Upper lobe of left lung (tissue), 6 donors: ENCODE measurements at regions not wholly inside any gene's neighbourhood (a gene's known extent, or its start where the extent isn't known, plus 50 kb on each side); places are given as distances from the start of the nearest gene placed in this dataset.

Experiments used
- ATAC-seq, 2 donors: fragments of 200-7000 bp; cut with Tn5 transposase; one replicate each; pipeline ENCODE4 v1.9.1; 2022; ENCODE audit warnings: mild to moderate bottlenecking in 2 of 2, moderate library complexity in 2 of 2; ENCODE audit not compliant: low FRiP score in 2 of 2
- DNase-seq, 2 donors: peaks; one replicate each; pipeline ENCODE4 v3.0.0-alpha.2; 2019 to 2020
- H3K27ac ChIP-seq, 4 donors: fragments of 200-600 bp; sonication (generic); one replicate each; pipeline ENCODE4 v1.5.1; 2016 to 2019
- H3K27me3 ChIP-seq, 4 donors: fragments of 200-600 bp; sonication (generic); one replicate each; pipeline ENCODE4 v1.5.1; 2017 to 2019
- H3K36me3 ChIP-seq, 4 donors: fragments of 200-600 bp; sonication (generic); one replicate each; pipeline ENCODE4 v1.5.1; 2016 to 2019
- H3K4me1 ChIP-seq, 4 donors: fragments of 200-600 bp; sonication (generic); one replicate each; pipeline ENCODE4 v1.5.1; 2018 to 2019
- H3K4me3 ChIP-seq, 4 donors: fragments of 200-600 bp; sonication (generic); one replicate each; pipeline ENCODE4 v1.5.1; 2017 to 2019; ENCODE audit warnings: mild to moderate bottlenecking in 2 of 4, moderate library complexity in 1 of 4
- H3K9me3 ChIP-seq, 4 donors: fragments of 200-600 bp; sonication (generic); one replicate each; pipeline ENCODE4 v1.5.1; 2018 to 2019
- CTCF ChIP-seq, 6 experiments: fragments of 450-650 bp in 4 of 6; fragments of 200-600 bp in 2 of 6; sonication (generic) in 2 of 6; IDR thresholded peaks; one replicate each; pipeline ENCODE4 v1.5.1; 2016 to 2019; ENCODE audit warnings: antibody characterized with exemption in 6 of 6
- EP300 ChIP-seq, 4 donors: sonication (generic); formaldehyde crosslinking; IDR thresholded peaks; one replicate each; pipeline ENCODE4 v1.5.1; 2017; ENCODE audit warnings: antibody characterized with exemption in 4 of 4, control low read depth in 2 of 4
- POLR2A ChIP-seq, 4 donors: fragments of 450-650 bp; IDR thresholded peaks; one replicate each; pipeline ENCODE4 v1.5.1; 2016 to 2017; ENCODE audit warnings: antibody characterized with exemption in 4 of 4, mild to moderate bottlenecking in 2 of 4
- POLR2AphosphoS5 ChIP-seq, 2 donors: sonication (generic); formaldehyde crosslinking; IDR thresholded peaks; one replicate each; pipeline ENCODE4 v1.5.1; 2017; ENCODE audit warnings: antibody characterized with exemption in 2 of 2
- WGBS, 2 donors: methylation state at CpG; one replicate each; pipeline ENCODE4 v1.1.5; 2017 to 2018; 5-methylcytosine and 5-hydroxymethylcytosine counted together
- donor health status: DM: no; HTN: no; CAD: no; lungs with moderate emphysema.
- donor health status: DM: no; HTN: yes; CAD: no; lungs with severe emphysema.

- TF ChIP-seq POLR2A (IDR thresholded peaks at IDR 0.05): no peak
- no peak for TF ChIP-seq EP300 (IDR thresholded peaks at IDR 0.05)
- TF ChIP-seq POLR2AphosphoS5 (IDR thresholded peaks at IDR 0.05): no peak
- no peak for TF ChIP-seq CTCF (IDR thresholded peaks at IDR 0.05)
- no peaks in the 10 kb centered on the region for H3K36me3 ChIP-seq
- 82 to 88% methylated on average over 7 of the region's 7 CpGs for WGBS, 2 donors
- ATAC-seq: no peak
- no peaks in the 10 kb centered on the region for H3K4me1 ChIP-seq
- no peaks in the 10 kb centered on the region for H3K27me3 ChIP-seq
- H3K4me3 ChIP-seq: no peak overlapping the region
- H3K9me3 ChIP-seq: no peaks in the 10 kb centered on the region
- H3K27ac ChIP-seq: no peak overlapping the region
- DNase-seq: no peak
Measured at GRCh38 chr20:60782959-60783625, 469.0 kb upstream of the CDH4 start.

DNA sequence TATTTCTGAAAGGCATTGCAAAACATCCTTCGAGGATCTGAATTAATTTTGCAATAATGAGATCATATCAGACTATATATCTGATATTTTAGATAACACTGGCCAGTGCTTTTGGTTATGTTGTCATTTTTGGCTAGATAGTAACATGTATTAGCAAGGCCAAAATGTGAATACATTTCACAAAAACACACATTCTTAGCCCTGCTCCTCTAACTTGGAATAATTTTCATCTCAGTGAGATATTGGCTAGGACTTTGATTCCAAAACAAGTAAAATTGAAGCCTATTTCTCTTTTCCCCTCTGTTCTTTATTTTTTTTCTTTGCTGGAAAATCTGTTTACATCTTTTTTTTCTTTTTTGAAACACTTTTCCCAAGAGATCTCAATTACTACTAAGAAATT is 466.8 kb upstream of the CDH4 start:
- Histone ChIP-seq H3K36me3 (no peaks in the 10 kb centered on the region), H3K4me3 (no peak overlapping the region), H3K27me3 (no peaks in the 10 kb centered on the region), H3K4me1 (no peaks in the 10 kb centered on the region), H3K9me3 (no peaks in the 10 kb centered on the region), H3K27ac (no peak overlapping the region)
- no peak for TF ChIP-seq POLR2AphosphoS5 (IDR thresholded peaks at IDR 0.05)
- no peak for TF ChIP-seq EP300 (IDR thresholded peaks at IDR 0.05)
- TF ChIP-seq POLR2A (IDR thresholded peaks at IDR 0.05): no peak
- TF ChIP-seq CTCF (IDR thresholded peaks at IDR 0.05): no peak
- WGBS, 2 donors: 63% methylated on average over 1 of the region's 1 CpG
- ATAC-seq (no peak), DNase-seq (no peak)

GRCh38 chr20:60785785-60786184 is 466.3 kb upstream of the CDH4 start:
- TF ChIP-seq EP300 (IDR thresholded peaks at IDR 0.05): no peak
- DNase-seq: no peak
- H3K9me3 ChIP-seq: no peaks in the 10 kb centered on the region

DNA sequence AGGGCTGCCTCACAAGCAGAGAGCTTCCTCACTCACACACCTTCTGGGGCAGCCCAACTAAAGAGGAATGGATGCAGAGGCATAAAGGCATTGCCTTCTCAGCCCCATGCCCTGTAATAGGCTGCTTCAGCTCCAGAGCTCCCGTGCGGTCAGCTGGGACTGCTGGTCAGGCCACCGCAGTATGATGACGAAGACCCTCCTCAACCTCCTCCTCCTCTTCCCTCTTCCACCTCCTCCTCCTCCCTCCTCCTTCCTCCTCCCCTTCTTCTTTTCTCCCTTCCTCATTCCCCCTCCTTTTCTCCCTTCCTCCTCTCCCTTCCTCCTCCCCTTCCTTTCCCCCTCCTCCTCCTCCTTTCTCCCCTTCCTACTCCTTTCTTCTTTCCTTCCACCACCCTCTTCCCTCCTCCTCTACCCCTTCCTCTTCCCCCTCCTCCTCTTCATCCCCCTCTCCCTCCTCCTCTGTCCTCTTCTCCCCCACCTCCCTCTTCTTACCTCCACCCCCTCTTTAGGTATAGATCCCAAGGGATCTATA is 465.3 kb upstream of the CDH4 start:
- H3K4me3 ChIP-seq: no peak overlapping the region
- no peaks in the 10 kb centered on the region for H3K9me3 ChIP-seq
- no peak overlapping the region for H3K27ac ChIP-seq
- 69 to 72% methylated on average over 4 of the region's 4 CpGs for WGBS, 2 donors
- H3K36me3 ChIP-seq: no peaks in the 10 kb centered on the region
- no peaks in the 10 kb centered on the region for H3K4me1 ChIP-seq
- ATAC-seq (no peak), DNase-seq (no peak)
- TF ChIP-seq EP300 (IDR thresholded peaks at IDR 0.05) (no peak), CTCF (IDR thresholded peaks at IDR 0.05) (no peak), POLR2AphosphoS5 (IDR thresholded peaks at IDR 0.05) (no peak), POLR2A (IDR thresholded peaks at IDR 0.05) (no peak)
- H3K27me3 ChIP-seq: no peaks in the 10 kb centered on the region

More at GRCh38 chr20:60785785-60786184, 466.3 kb upstream of the CDH4 start:
- no peak for ATAC-seq
- Histone ChIP-seq H3K4me1 (no peaks in the 10 kb centered on the region), H3K4me3 (no peak overlapping the region), H3K27ac (no peak overlapping the region), H3K27me3 (no peaks in the 10 kb centered on the region), H3K36me3 (no peaks in the 10 kb centered on the region)
- 40 to 47% methylated on average over 7 of the region's 7 CpGs for WGBS, 2 donors

DNA sequence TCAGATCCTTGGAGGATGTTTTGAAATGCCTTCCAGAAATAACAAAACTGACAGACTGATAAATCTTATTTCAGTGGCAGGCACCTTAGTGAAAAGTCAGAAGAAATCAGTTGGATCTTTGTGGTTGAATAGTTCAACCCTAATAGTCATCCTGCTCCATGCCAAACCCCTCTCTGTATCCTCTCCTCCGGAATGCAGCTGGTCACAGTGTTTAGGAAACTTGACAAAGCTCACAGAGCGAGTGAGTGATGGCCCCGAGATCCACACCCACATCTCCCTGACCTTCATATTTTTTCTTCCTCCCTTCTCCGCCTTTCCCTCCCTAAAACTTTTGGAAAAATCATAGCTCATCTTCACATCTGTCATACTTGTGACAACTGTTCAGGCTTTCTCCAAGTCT is 464.8 kb upstream of the CDH4 start:
- 30 to 33% methylated on average over 3 to 4 of the region's 4 CpGs for WGBS, 2 donors
- no peak overlapping the region for H3K27ac ChIP-seq

More for the DNA sequence above, 464.8 kb upstream of the CDH4 start:
- H3K27me3 ChIP-seq: no peaks in the 10 kb centered on the region
- no peak overlapping the region for H3K4me3 ChIP-seq
- no peaks in the 10 kb centered on the region for H3K36me3 ChIP-seq
- no peaks in the 10 kb centered on the region for H3K9me3 ChIP-seq
- no peak for ATAC-seq
- DNase-seq: no peak
- no peaks in the 10 kb centered on the region for H3K4me1 ChIP-seq
- TF ChIP-seq POLR2A (IDR thresholded peaks at IDR 0.05) (no peak), POLR2AphosphoS5 (IDR thresholded peaks at IDR 0.05) (no peak), CTCF (IDR thresholded peaks at IDR 0.05) (no peak), EP300 (IDR thresholded peaks at IDR 0.05) (no peak)
